HS-5 (cell line): ENCODE measurements at regions not wholly inside any gene's neighbourhood (a gene's known extent, or its start where the extent isn't known, plus 50 kb on each side); places are given as distances from the start of the nearest gene placed in this dataset.
"Not testable (repeated sequence)": the region's sequence is repeated elsewhere in the genome, so short reads cannot be mapped to it uniquely, and the experiment has no call there.

Source experiments
- DNase-seq: peaks from one replicate; pipeline ENCODE4 v3.0.0-alpha.2; 2012; ENCODE audit warnings: low read depth

DNA sequence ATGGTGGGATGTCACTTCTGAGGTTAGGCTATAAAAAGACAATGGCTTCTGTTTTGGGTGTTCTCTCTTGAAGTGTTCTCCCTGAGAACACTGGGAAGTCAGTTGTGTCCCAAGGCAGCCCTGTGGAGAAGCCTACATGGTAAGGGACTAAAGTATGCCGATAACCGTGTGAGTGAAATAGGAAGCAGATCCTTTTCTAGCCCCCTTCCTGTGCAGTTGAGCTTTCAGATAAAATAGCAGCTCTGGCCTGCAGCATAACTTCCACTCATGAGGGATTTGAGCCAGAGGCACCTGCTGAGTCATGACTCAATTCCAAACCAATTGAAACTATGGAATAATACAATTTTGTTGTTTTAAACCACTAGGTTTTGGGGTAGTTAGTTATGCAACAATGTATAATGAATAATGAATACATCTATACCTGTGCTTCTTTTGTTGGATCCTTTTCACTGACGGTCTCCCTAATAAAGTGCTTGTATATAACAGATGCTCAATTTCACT, 241.6 kb downstream of the TFAP2B start:
- DNase-seq = no peak

DNA sequence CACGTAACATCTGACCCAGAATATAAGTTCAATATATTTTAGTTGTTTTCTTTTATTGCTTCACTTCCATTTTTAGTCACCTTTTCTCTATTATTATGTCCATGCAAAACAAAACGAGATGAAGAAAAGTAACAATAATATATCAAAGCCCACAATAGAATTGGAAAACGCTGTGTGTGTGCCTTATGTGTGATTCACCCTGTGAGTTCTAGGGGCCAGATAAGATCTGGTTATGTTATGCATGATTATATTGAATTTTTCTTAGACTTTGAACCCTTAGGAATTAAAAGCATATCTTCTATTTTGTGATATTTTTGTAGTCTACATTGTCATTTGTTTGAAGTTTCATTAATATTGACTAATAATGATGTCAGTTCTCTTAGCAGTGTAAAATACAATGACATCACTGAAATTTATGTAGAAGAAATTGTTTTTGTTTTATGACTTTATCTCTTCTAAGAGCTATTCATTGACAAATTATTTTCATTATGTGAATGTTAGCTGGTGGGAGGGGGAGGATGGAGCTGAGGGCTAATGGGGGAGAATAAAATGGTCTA, 243.6 kb downstream of the TFAP2B start:
- no peak for DNase-seq

DNA sequence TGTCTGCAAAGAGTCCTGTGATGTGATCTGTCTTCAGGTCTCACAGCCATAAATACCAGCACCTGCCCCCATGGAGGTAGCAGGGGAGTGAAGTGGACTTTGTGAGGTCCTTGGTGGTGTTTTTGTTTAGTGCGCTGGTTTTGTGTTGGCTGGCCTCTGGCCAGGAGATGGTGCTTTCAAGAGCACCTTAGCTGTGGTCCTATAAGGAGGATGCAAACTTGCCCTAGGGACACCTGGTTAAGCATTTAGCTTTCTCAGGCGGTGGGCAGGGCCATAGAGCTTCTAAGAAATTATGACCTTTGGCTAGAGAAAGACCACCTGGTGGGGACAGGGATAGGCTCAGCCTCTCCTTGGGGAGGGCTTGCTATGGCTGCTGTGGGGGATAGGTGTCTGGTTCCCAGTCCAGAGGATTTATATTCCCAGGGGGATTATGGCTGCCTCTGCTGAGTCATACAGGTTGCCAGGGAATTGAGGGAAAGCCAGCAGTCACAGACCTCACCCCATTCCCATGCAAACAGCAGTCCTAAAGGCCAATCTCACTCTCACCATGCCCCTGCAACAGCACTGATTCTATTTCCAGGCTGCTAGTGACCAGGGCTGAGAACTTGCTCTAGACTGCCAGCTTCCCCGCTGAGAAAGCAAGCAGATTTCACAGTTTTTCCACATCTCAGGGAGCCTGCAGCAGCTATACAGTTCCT, 259.3 kb downstream of the TFAP2B start:
- no peak for DNase-seq

DNA sequence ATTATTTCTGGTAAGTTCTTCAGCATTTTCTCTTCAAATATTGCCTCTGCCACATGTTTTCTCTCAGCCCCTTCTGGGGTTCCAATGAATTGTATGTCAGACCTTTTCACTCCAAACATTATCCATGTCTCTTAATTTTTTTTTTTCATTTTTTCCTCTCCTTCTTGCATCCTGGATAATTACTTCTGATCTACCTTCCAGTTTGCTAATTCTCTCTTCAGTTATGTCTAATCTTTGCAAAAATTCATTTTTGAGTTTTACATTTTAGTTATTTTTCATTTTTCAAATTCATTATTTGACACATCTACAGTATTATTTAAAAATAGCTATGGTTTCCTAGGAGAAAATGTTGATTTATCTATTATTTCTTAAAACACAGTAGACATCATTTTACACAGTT, 271.7 kb downstream of the TFAP2B start:
- DNase-seq = no peak

DNA sequence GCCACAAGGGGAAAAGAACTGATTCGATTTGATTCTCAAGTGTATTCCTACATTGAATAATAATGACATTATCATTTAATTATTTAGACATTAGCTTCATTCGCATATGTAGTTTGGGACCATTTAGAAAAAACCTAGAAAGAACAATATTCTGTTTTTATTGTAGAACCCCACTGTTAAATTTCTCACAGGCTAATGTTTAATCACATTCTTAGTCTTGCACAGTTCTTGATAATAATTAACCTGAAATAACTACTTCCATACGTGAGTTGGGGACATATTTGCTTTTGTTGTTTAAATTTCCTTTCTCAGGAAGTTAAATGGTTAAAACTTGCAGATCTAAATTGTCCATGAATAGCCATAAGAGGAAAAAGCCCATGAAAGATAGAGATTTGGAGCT, 275.2 kb downstream of the TFAP2B start:
- no peak for DNase-seq

DNA sequence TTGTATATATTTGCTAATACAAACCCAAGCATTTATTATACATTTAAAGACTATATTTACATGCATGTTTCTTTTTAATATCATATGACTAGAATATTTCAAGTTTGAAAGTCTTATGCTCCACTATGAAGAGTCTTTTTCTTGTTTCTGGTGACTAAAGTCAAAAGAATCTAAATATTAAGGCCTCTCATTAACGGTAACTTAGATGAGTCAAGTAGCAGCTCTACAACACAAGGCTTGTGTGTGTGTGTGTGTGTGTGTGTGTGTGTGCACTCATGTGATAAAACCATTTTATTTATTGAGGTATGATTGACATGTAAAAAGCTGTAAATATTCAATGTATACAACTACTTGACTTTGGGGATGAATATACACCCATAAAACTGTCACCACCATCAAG, 275.6 kb downstream of the TFAP2B start:
- no peak for DNase-seq

DNA sequence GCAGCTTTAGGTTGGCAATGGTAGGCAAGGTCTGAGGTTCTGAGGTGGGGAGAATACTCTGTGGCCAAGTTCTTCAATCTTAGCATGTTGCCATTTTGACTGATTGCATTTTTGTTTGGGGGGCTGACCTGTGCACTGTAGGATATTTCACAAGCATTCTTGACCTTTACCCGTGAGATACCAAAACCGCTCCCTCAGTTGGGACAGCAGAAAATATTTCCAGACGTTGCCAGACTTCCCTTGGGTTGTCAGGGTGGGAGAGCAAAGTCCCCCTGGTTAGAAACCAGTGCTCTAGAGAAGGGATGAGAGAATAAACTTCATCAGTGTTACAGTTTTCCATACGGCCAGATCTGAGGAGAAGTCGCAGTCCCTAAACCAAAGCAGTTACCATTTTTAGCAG, 279.6 kb downstream of the TFAP2B start:
- DNase-seq = no peak

DNA sequence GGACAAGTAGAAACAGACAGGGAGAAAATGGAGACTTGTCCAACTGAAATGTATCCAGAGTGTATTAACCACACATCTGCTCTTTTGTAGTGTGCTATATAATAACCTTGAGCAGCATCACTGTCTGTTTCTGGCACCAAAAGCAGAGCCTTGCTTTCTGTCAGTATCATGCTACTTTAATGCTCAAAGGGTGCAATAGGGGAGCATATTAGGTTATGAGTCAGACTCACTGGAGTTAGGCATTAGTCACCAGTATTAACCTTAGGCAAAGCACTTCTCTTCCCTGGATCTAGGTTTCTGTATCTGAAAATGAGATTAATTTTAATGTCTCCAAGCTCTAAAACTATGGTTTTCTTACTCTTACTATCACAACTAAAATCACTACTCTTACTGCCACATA, 280.1 kb downstream of the TFAP2B start:
- peak; percentile 35 for DNase-seq

DNA sequence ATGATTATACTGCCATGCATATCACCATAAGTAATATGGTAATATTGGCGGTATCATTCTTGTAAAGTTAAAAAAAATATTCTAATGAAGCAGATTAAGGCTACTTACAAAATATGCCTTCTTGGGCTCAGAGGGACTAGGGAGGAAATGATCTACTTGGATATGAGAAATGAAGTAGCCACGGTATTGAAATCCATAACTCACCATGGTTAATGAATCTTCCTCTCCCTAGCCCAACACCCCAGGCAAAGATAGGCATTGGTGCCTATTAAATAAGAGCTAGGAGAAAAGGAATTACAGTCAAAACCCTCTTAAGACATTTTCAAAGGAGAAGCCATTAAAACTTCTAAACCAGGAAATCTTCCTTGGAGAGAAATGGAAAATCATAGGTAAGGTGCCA, 280.5 kb downstream of the TFAP2B start:
- no peak for DNase-seq

DNA sequence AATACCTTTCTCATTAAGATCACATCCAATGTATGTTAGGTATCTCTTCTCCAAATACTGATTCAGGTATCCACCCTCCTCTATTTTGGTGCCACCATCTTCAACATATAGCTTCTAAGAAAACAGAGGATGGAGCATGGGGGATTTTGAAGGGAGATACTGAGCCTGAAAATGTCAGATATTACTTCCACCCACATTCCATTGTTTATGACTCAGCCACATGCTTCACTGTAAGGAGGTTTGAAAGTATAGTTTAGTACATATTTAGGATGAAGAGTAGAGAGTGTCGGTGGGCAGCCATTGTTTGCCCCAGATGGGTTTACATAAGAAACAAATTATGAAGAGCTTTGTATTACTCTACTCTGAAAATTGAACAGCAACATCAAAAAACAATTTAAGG, 286.7 kb downstream of the TFAP2B start:
- DNase-seq = no peak

DNA sequence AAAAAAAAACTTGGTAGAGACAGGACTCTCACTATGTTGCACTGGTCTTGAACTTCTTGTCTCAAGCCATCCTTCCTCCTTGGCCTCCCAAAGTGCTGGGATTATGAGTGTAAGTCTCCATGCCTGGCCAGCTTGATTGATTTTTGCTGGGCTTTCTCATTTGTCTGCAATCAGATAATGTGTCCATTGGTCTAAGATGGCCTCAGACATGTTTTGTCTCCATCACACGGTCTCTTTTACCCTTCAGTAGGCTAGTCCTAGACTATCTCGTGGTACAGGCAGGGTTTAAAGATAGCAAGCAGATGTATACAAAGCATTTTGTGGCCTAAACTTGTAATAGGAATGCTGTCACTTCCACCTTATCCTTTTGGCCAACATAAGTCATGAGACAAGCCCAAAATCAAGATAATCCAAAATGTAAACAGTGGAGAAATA, 289.1 kb downstream of the TFAP2B start:
- no peak for DNase-seq

DNA sequence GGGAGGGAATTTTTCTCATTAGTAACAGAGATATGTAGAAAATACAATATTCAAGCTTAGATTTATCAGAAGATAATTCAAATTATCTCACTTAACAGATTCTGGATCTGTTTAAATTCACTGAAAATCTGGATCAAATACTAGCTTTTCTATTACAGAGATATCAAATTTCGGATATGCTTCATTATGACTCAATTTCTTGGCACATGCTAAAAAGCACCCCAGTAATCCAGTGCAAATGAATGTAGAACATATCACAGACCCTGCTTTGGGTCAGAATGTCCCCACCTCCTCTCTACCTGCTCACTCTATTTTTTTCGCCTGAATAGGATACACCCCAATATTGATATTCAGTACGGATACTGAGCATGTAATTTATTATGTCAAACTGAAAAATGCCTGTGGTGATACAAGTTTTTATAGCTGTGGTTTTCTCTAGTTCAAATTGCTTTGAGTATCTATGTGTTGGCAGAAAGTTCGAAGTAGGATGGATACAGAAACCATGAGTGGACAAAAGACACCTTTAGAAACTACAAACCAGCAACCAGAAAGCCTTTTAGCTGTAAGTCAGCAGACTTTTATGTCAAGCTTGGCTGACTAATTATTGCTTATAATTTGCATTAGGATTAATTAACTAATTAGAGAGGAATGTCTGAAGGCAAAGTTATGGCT, 290.0 kb downstream of the TFAP2B start:
- DNase-seq = peak; percentile 25

DNA sequence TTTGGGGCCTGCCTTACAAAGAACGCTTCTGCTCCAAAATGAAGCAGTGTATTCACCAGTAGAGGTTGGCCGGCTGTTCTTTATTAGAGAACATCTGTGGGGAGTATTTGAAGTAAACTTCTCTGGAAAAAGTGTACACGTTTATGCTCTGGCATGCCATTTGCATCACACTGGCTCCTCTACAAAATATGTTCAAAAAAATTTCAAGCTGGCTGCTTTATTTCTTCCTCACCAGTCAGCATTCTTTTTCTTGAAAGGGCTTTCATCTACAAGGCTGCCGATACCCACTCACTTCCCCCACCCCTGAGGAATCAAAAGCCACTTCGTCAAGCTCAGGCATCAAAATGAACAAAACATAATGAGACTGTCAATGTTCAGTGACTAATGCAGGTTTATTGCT, 294.1 kb downstream of the TFAP2B start:
- DNase-seq = no peak

DNA sequence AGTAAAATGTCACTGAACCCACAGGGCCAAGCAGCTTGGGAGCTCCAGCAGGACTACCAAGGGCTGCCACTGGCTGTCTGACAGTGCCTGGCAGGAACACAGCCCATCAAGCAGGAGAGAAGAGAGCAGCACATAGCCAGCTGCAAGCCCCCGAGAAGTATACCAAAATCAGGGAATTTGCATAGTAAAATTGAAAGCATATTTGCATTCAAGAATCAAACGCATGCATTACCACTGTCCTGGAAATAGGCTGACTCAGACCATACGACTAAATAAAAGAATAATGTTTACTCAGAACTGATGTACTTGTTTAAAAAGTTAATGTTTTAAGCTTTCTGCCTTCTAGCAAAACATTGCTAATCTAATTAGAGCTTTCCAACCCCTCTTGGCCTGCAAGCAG, 298.1 kb downstream of the TFAP2B start:
- no peak for DNase-seq

DNA sequence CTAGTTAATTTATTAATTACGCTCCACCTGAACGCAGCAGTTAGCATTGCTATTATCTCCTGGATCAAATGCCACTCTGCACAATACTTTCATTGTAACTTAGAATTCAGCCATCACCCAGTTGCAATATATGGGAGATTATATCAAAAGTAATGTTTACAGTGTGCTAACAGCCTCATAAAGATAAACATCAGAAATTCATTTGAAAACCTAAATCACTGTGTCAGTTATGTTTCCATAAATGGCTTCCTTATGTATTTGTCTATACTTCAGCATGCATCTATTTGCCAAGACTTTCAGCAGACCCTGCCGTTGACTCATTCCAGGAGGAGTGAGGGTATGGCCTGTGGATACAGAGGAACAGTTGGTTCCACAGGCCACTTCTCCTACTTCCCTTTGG, 300.1 kb downstream of the TFAP2B start:
- no peak for DNase-seq

DNA sequence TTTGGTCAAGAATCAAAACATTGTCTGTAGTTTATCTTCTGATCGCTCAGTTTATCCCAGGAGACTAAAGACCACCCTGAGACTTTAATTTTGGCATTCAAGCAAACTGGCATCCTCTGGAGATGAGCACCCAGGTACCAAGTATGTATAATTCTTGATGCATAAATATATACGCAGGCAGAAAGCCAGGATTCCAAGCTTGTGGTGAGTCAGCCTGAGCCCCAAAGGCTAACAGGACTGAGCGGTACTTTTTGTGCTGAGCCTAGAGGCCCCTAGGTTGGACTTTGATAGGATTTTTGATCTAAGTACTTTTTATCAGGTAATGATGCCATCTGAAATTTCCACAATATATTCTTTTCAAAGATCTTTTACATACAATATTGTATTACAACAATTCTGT, 301.3 kb downstream of the TFAP2B start:
- no peak for DNase-seq

DNA sequence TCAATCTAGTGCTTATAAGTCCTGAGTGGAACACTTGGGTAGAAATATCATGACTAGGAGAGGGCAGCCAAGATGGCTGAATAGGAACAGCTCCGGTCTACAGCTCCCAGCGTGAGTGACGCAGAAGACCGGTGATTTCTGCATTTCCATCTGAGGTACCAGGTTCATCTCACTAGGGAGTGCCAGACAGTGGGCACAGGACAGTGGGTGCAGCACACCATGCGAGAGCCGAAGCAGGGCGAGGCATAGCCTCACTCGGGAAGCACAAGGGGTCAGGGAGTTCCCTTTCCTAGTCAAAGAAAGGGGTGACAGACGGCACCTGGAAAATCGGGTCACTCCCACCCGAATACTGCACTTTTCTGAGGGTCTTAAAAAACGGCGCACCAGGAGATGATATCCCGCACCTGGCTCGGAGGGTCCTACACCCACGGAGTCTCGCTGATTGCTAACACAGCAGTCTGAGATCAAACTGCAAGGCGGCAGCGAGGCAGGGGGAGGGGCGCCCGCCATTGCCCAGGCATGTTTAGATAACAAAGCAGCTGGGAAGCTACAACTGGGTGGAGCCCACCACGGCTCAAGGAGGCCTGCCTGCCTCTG, 302.8 kb downstream of the TFAP2B start:
- DNase-seq = not testable (repeated sequence)

DNA sequence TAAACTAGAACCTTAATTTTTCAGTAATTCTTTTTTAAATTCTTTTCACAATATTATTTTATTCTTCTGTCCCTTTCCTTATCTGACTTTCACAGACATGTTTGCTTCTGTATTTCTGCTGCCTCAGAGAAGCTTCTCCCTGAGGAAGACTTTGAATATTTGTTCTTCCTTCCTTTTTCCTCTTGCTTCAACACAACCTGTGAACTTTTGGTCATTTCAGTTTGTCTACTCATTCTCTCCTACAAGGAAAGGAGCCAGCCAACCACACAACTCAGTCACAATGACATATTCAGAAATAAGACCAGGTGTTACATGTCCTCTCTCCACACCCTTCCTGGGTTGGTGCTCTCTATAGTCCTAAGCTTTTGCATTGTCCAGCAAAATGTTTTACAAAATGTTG, 310.4 kb downstream of the TFAP2B start:
- no peak for DNase-seq

DNA sequence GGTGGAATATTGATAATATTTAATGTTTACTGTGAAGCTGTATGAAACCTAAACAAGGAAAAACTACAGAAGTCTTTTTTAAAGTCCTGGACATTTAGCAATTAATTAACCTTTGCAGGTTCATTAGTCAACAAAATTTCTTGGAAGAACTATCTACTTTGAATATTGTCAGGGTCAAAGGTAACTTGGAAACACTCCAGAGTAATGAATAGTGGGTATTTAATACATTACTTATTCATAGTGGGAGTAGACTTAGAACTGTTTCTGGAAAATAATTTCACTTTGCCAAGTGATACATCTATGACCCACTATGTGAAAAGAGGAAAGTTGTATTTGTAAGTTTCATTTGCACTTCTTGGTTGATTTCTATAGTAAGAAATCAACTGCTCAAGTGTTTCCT, 319.1 kb downstream of the TFAP2B start:
- DNase-seq = no peak

DNA sequence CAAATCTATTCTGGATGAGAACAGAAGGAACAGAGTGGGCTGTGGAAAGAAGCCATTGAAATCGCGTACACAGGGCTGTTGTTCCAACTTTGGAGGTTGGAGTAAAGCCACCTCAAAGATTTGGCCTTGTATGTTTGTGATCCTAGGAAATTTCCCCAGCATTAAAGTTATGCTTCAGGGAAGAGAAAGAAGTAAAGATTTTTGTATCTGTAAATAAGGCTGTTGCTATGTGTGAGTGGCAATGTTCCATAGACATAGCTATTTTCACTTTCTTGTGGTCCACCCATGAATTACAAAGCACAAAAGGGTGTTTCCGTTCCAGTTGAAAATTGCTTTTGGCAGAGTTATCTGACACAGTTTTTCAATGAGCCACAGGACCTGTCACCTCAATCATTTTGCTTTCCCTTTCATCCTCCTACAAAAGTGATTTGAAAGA, 321.3 kb downstream of the TFAP2B start:
- no peak for DNase-seq

DNA sequence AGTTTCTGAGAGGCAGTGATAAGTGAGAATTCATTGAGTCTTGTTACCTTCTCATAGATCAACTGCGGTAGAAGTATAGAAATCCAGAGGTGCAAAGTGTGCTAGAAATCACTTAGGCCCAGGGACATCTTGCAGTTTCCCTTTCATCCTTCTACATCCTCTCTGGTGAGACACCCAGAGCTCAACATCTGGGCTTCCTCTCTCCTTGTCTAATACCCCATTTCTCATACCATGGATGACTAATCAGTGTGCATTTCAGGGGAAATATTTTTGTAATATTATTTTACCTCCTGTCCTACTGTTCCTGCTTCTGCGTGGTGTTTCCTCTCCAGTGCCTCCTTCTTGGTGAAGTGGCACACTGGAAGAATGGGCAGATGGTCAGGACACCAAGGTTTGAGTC, 322.4 kb downstream of the TFAP2B start:
- no peak for DNase-seq

DNA sequence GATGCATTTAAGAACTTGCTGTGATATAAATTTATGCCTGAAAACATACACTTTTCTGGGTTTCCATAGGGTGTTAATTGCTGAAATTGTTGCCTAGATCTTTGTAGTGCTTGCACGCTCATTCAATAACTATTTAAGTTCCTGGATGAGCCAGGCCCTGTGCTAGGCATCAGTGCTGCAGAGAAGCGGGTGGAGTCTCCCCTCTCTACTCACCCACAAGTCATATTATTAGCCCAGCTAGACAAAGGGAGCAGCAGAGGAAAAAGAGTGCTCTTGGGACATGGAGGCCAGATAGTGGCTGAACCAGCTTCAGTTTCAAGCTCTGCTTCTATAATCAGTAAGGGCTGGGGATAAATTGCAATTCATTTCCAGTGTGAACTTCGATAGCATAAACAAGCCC, 329.1 kb downstream of the TFAP2B start:
- no peak for DNase-seq

DNA sequence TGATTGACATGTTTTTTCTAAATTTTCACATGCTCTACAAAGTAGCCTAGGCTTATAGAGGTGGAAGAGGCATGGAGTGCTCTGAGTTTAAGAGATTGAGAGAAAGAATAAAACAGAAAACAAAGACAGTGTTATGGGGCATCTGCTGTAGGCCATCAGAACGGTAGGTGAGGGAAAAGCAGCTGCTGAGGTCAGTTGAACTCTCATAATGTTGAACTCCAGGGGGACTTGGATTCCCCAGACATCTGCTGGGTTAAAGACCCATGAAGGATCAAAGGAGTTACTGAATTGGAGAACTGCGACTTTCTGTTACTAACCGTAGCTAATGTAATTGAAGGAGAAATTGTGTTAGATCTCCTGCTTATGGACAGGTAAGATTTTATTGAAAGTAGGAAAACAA, 333.9 kb downstream of the TFAP2B start:
- DNase-seq = no peak
